GM12864 (cell line): ENCODE measurements at regions not wholly inside any gene's neighbourhood (a gene's known extent, or its start where the extent isn't known, plus 50 kb on each side); places are given as distances from the start of the nearest gene placed in this dataset.

Experiments
- DNase-seq: peaks from one replicate; pipeline ENCODE4 v3.0.0-alpha.2; 2011; ENCODE audit warnings: low read depth
- H3K4me3 ChIP-seq: 2 replicates; pipeline ENCODE4 v1.5.1; 2011; ENCODE audit warnings: mild to moderate bottlenecking, low read depth, low read length, control low read depth
- CTCF ChIP-seq: IDR thresholded peaks from 2 replicates; pipeline ENCODE4 v1.5.1; 2011; ENCODE audit warnings: low read depth, mild to moderate bottlenecking, moderate library complexity, low read length, control low read depth, inconsistent platforms; ENCODE audit errors: missing control alignments

DNA sequence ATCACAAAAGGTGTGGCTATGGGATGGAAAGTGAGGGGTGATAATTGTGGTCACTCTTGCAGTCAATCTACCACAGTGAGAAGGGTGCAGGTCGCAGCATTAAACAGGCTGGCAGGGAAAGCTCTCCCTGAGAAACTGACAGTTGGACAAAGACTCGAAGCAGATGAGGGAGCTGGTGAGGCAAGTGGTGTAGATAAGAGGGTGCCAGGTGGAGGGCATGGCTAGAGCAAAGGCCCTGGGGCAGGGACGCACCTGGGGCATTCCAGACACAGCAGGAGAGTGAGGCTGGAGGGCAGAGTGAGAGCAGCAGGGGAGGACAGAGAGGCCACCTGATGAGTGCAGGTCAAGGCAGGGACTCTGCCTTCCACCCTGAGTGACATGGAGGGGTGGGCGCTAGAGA is 264.8 kb downstream of the PRDM2 start:
- no peak for TF ChIP-seq CTCF

DNA sequence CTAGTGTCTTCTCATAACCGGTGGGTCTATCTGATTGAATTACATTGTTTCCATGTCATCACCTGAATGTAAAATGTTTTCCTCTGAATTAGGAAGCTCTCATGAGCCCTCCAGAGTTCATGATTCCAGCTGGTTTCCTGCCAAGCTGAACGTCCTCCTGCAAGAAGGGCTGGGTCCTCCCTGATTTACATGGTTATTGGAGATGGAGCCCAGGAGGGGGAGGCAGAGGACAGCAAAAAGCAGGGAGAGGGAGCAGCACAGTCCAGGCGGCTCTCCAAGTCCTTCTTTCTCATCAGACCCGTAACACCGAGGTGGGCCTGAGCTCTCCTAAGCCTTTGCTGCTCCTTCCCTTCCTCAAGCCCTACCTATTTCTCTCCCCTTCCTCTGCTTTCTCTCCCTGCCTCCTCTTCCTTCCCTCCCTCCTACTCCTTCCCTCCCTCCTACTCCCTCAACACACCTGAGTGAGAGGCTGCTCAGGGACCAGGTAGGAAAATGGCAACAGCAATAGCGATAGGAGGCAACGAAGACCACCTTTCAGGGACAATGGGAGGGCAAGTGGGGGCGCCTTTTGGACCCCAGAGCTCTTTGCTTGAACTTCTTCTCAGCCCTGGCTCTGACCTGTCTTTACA is 265.9 kb downstream of the PRDM2 start:
- no peak overlapping the region for H3K4me3 ChIP-seq
- no peak for DNase-seq
- peak; percentile 28 for TF ChIP-seq CTCF

More for the DNA sequence above, 264.8 kb downstream of the PRDM2 start:
- DNase-seq, result no peak
- H3K4me3 ChIP-seq, result no peak overlapping the region

DNA sequence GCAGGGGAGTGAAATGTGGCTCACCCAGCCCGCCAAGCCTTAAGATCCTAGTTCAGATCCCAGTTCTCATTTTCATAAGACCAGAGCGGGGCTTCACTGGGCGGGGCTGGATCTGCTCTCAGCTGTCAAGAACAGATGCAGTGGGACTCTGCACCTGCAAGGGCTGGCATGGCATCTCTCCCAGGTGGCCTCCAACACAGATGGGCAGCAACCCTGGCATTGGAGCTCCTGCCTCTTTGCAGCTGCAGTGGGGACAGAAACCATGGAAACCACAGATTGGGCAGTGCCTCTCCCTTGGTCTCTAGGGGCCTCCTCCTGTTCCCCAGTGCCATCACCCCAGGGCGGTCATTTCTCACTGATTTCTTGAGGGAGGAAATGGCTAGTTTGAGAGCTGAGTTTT is 267.7 kb downstream of the PRDM2 start:
- DNase-seq, result no peak
- H3K4me3 ChIP-seq, result no peak overlapping the region
- no peak for TF ChIP-seq CTCF

- no peak for TF ChIP-seq CTCF
- DNase-seq, result no peak
- no peak overlapping the region for H3K4me3 ChIP-seq
These were observed 268.4 kb downstream of the PRDM2 start for GRCh38 chr1:13968361-13968760.

DNA sequence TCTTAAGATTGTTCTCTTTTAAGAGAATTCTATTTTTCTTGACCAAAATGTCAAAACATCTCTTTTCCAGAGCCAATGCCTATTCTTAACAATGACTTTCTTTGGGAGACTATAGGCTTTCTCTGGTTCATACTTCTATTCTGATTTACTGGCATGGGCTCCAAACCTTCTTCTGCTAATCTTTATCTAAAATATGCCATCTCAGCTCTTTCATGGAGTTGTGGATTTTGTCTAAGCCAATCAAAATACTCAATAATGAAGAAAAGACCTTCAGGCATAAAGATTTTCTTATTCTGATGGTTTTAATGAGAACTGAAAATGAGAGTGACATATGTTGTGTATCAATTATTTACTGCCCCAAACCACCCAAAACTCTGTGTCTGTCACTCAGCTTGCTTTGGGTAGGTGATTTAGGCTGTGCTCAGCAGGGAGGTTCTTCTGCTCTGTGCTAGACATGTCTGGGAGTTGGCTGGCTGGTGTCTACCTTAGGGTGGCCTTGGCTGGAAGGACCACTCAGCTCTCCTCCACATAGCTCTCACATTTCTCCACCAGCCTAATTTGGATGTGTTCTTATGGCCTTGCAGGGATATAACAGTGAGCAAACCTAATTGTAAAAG is 270.8 kb downstream of the PRDM2 start:
- DNase-seq, result no peak
- no peak for TF ChIP-seq CTCF
- H3K4me3 ChIP-seq, result no peak overlapping the region

DNA sequence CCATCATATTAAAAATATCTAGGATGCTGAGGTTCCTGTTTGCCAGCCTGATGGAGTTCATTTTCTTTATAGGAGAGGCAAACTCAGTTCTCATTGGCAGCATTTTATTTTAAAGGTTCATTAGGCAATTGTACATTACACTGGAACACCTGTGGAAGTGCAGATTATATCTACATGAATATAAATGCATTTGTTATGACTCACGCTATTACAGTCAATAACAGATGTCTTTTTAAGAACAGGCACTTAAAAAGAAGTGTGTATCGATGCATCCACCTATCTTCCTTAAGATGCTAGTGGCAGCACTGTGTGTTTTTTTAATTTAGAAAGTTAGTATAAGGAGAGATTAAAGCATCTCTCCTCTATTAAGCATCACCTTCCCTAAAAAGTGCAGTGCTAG is 276.5 kb downstream of the PRDM2 start:
- no peak for DNase-seq
- H3K4me3 ChIP-seq, result no peak overlapping the region
- no peak for TF ChIP-seq CTCF

DNA sequence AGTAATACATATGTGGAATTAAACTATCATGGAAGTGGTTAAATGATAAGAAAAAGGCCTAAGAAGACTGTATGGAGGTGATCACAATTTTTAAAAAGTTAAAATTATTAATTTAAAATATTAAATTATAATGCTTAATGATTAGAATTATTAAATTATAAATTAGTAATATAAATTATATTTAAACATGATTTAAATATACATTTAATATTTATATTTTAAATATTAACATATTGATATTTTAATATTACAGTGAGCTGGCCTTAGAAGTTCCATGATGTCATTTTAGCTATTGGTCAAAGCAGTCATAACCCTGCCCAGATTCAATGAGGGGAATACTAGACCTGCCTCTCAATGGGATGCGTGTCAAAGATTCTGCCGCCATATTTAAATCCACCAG is 281.2 kb downstream of the PRDM2 start:
- no peak for DNase-seq
- no peak overlapping the region for H3K4me3 ChIP-seq
- no peak for TF ChIP-seq CTCF
